Stimulated activated naive B cell treated with anti-CD40 and anti-IgM and Interleukin-4, amounts not matched to agents 10 μg/mL and 1 μg/mL and 100 μg/mL, for 72 hours (primary cell): ENCODE measurements at regions not wholly inside any gene's neighbourhood (a gene's known extent, or its start where the extent isn't known, plus 50 kb on each side); places are given as distances from the start of the nearest gene placed in this dataset.

ENCODE experiments used
- ATAC-seq, 2 donors: fragments of 150-1000 bp; cut with Tn5 transposase; replicated peaks; 2 replicates each; pipeline ENCODE4 v1.10.0; 2021; ENCODE audit warnings: moderate library complexity in 1 of 2
- DNase-seq: peaks from one replicate; pipeline ENCODE4 v3.0.0; 2021
- H3K27ac Mint-ChIP-seq: one replicate; pipeline ENCODE4 v1.8.0; 2022; ENCODE audit warnings: mild to moderate bottlenecking, mixed read lengths
- H3K27me3 Mint-ChIP-seq, 2 donors: one replicate each; pipeline ENCODE4 v1.8.0; 2022; ENCODE audit warnings: mixed read lengths in 2 of 2
- H3K36me3 Mint-ChIP-seq, 2 donors: one replicate each; pipeline ENCODE4 v1.8.0; 2022; ENCODE audit warnings: mixed read lengths in 2 of 2, mild to moderate bottlenecking in 1 of 2
- H3K4me1 Mint-ChIP-seq, 2 donors: one replicate each; pipeline ENCODE4 v1.8.0; 2022; ENCODE audit warnings: mixed read lengths in 2 of 2, mild to moderate bottlenecking in 1 of 2
- H3K4me3 Mint-ChIP-seq, 2 donors: one replicate each; pipeline ENCODE4 v1.8.0; 2022; ENCODE audit warnings: mild to moderate bottlenecking in 2 of 2, mixed read lengths in 2 of 2, moderate library complexity in 1 of 2
- H3K9me3 Mint-ChIP-seq, 2 donors: one replicate each; pipeline ENCODE4 v1.8.0; 2022; ENCODE audit warnings: mixed read lengths in 2 of 2, mild to moderate bottlenecking in 1 of 2

- no peaks in the 10 kb centered on the region for H3K36me3 Mint-ChIP-seq
- no peaks in the 10 kb centered on the region for H3K4me1 Mint-ChIP-seq
- no peaks in the 10 kb centered on the region for H3K27me3 Mint-ChIP-seq
- H3K27ac Mint-ChIP-seq: no peak overlapping the region
- peaks cover 0 to 7% of the 10 kb centered on the region in 2 donors for H3K9me3 Mint-ChIP-seq
- DNase-seq (no peak), ATAC-seq (no peak)
- H3K4me3 Mint-ChIP-seq: no peak overlapping the region
Observed at GRCh38 chr18:42401131-42401673, 446.2 kb downstream of the PIK3C3 start.

- no peak for DNase-seq
- Mint-ChIP-seq H3K36me3 (no peaks in the 10 kb centered on the region), H3K27ac (no peak overlapping the region)
Observed at GRCh38 chr18:42404151-42404550, 449.1 kb downstream of the PIK3C3 start.

GRCh38 chr18:42409005-42409404 is 454.0 kb downstream of the PIK3C3 start:
- Mint-ChIP-seq H3K4me1 (no peaks in the 10 kb centered on the region), H3K27ac (no peak overlapping the region), H3K4me3 (no peak overlapping the region), H3K36me3 (no peaks in the 10 kb centered on the region), H3K27me3 (no peaks in the 10 kb centered on the region), H3K9me3 (peaks cover 16 to 18% of the 10 kb centered on the region in 2 donors)
- no peak for DNase-seq
- ATAC-seq: no peak

More at GRCh38 chr18:42404151-42404550, 449.1 kb downstream of the PIK3C3 start:
- Mint-ChIP-seq H3K9me3 (peaks cover 0 to 15% of the 10 kb centered on the region in 2 donors), H3K27me3 (no peaks in the 10 kb centered on the region), H3K4me3 (no peak overlapping the region), H3K4me1 (no peaks in the 10 kb centered on the region)
- no peak for ATAC-seq

GRCh38 chr18:42412281-42412680 is 457.2 kb downstream of the PIK3C3 start:
- no peaks in the 10 kb centered on the region for H3K27me3 Mint-ChIP-seq
- ATAC-seq: no peak
- no peak overlapping the region for H3K4me3 Mint-ChIP-seq
- no peaks in the 10 kb centered on the region for H3K36me3 Mint-ChIP-seq
- no peak for DNase-seq
- no peaks in the 10 kb centered on the region for H3K4me1 Mint-ChIP-seq
- H3K9me3 Mint-ChIP-seq: peaks cover 16% of the 10 kb centered on the region in 2 donors
- H3K27ac Mint-ChIP-seq: no peak overlapping the region

GRCh38 chr18:42412896-42413295 is 457.9 kb downstream of the PIK3C3 start:
- no peak overlapping the region for H3K27ac Mint-ChIP-seq
- peaks cover 12 to 16% of the 10 kb centered on the region in 2 donors for H3K9me3 Mint-ChIP-seq
- no peak overlapping the region for H3K4me3 Mint-ChIP-seq
- ATAC-seq (no peak), DNase-seq (no peak)
- H3K4me1 Mint-ChIP-seq: no peaks in the 10 kb centered on the region
- H3K36me3 Mint-ChIP-seq: no peaks in the 10 kb centered on the region
- no peaks in the 10 kb centered on the region for H3K27me3 Mint-ChIP-seq

- Mint-ChIP-seq H3K4me1 (no peaks in the 10 kb centered on the region), H3K9me3 (peaks cover 9 to 16% of the 10 kb centered on the region in 2 donors), H3K4me3 (no peak overlapping the region), H3K27me3 (no peaks in the 10 kb centered on the region), H3K36me3 (no peaks in the 10 kb centered on the region), H3K27ac (no peak overlapping the region)
- DNase-seq: no peak
- ATAC-seq: no peak
Observed at GRCh38 chr18:42413870-42414269, 458.8 kb downstream of the PIK3C3 start.

- Mint-ChIP-seq H3K36me3 (no peaks in the 10 kb centered on the region), H3K9me3 (peaks cover 9% of the 10 kb centered on the region in 2 donors), H3K4me3 (no peak overlapping the region), H3K27ac (no peak overlapping the region), H3K27me3 (no peaks in the 10 kb centered on the region), H3K4me1 (no peaks in the 10 kb centered on the region)
- ATAC-seq: no peak
- DNase-seq: no peak
Observed at GRCh38 chr18:42414756-42415454, 459.9 kb downstream of the PIK3C3 start.

- no peaks in the 10 kb centered on the region for H3K27me3 Mint-ChIP-seq
- no peak overlapping the region for H3K27ac Mint-ChIP-seq
- no peaks in the 10 kb centered on the region for H3K36me3 Mint-ChIP-seq
- H3K4me1 Mint-ChIP-seq: no peaks in the 10 kb centered on the region
- H3K4me3 Mint-ChIP-seq: no peak overlapping the region
- DNase-seq: no peak
- peaks cover 6 to 8% of the 10 kb centered on the region in 2 donors for H3K9me3 Mint-ChIP-seq
- no peak for ATAC-seq
Observed at GRCh38 chr18:42417189-42417588, 462.2 kb downstream of the PIK3C3 start.

- DNase-seq (no peak), ATAC-seq (no peak)
- Mint-ChIP-seq H3K9me3 (peaks cover 4% of the 10 kb centered on the region in 2 donors), H3K4me1 (no peaks in the 10 kb centered on the region), H3K27ac (no peak overlapping the region), H3K27me3 (no peaks in the 10 kb centered on the region), H3K36me3 (no peaks in the 10 kb centered on the region), H3K4me3 (no peak overlapping the region)
Observed at GRCh38 chr18:42418121-42418520, 463.1 kb downstream of the PIK3C3 start.

GRCh38 chr18:42425025-42425424 is 470.0 kb downstream of the PIK3C3 start:
- H3K27me3 Mint-ChIP-seq: no peaks in the 10 kb centered on the region
- no peak for ATAC-seq
- H3K4me3 Mint-ChIP-seq: no peak overlapping the region
- no peak for DNase-seq
- H3K9me3 Mint-ChIP-seq: peaks cover 5 to 9% of the 10 kb centered on the region in 2 donors
- no peaks in the 10 kb centered on the region for H3K36me3 Mint-ChIP-seq
- no peak overlapping the region for H3K27ac Mint-ChIP-seq
- H3K4me1 Mint-ChIP-seq: no peaks in the 10 kb centered on the region

- Mint-ChIP-seq H3K4me1 (no peaks in the 10 kb centered on the region), H3K4me3 (no peak overlapping the region), H3K27ac (no peak overlapping the region), H3K27me3 (no peaks in the 10 kb centered on the region), H3K36me3 (no peaks in the 10 kb centered on the region), H3K9me3 (peaks cover 5 to 9% of the 10 kb centered on the region in 2 donors)
- DNase-seq (no peak), ATAC-seq (no peak)
Observed at GRCh38 chr18:42426496-42427015, 471.5 kb downstream of the PIK3C3 start.

GRCh38 chr18:42429196-42429595 is 474.2 kb downstream of the PIK3C3 start:
- Mint-ChIP-seq H3K4me3 (no peak overlapping the region), H3K9me3 (peaks cover 4% of the 10 kb centered on the region in 2 donors), H3K4me1 (no peaks in the 10 kb centered on the region), H3K27me3 (no peaks in the 10 kb centered on the region), H3K27ac (no peak overlapping the region), H3K36me3 (no peaks in the 10 kb centered on the region)
- no peak for ATAC-seq
- DNase-seq: no peak

- Mint-ChIP-seq H3K27me3 (no peaks in the 10 kb centered on the region), H3K27ac (no peak overlapping the region), H3K4me3 (no peak overlapping the region), H3K36me3 (no peaks in the 10 kb centered on the region), H3K4me1 (no peaks in the 10 kb centered on the region), H3K9me3 (peaks cover 0 to 3% of the 10 kb centered on the region in 2 donors)
- ATAC-seq: no peak
- no peak for DNase-seq
Observed at GRCh38 chr18:42436222-42436765, 481.3 kb downstream of the PIK3C3 start.

GRCh38 chr18:42437001-42437400 is 482.0 kb downstream of the PIK3C3 start:
- Mint-ChIP-seq H3K4me3 (no peak overlapping the region), H3K9me3 (peaks cover 0 to 3% of the 10 kb centered on the region in 2 donors), H3K27me3 (no peaks in the 10 kb centered on the region), H3K36me3 (no peaks in the 10 kb centered on the region), H3K4me1 (no peaks in the 10 kb centered on the region), H3K27ac (no peak overlapping the region)
- ATAC-seq (no peak), DNase-seq (no peak)

GRCh38 chr18:42437646-42438045 is 482.6 kb downstream of the PIK3C3 start:
- Mint-ChIP-seq H3K9me3 (peaks cover 0 to 3% of the 10 kb centered on the region in 2 donors), H3K4me1 (no peaks in the 10 kb centered on the region), H3K36me3 (no peaks in the 10 kb centered on the region), H3K27ac (no peak overlapping the region), H3K27me3 (no peaks in the 10 kb centered on the region), H3K4me3 (no peak overlapping the region)
- no peak for ATAC-seq
- no peak for DNase-seq
